K562 (cell line): ENCODE measurements at regions not wholly inside any gene's neighbourhood (a gene's known extent, or its start where the extent isn't known, plus 50 kb on each side); places are given as distances from the start of the nearest gene placed in this dataset.

ENCODE experiments used
- ATAC-seq: fragments of 200-7000 bp; cut with Tn5 transposase; 3 replicates; pipeline ENCODE4 v1.9.1; 2020; ENCODE audit warnings: moderate library complexity
- BruUV-seq: library from RNA; stranded (reverse); fragments of 400-500 nt; replicated peaks from 2 replicates; lab custom pipeline; 2021; lab: Mats Ljungman, UMichigan
- CTCF ChIA-PET: fragments of 300-600 bp; formaldehyde crosslinking; extraction: SDS; loops from one replicate; lab custom pipeline; 2021; ENCODE audit warnings: low intra/inter-chr PET ratio; lab: Yijun Ruan, JAX
- POLR2A ChIA-PET: fragments of 300-600, 350-650 bp; sonication (Branson Sonifier 250); formaldehyde crosslinking; extraction: SDS; loops from one replicate; lab custom pipeline; 2021; ENCODE audit warnings: antibody characterized with exemption, inconsistent platforms; lab: Yijun Ruan, JAX
- DNase-seq, 4 experiments: peaks; one replicate each; pipeline versions ENCODE4 v3.0.0 to v3.0.0-alpha.2; 2011 to 2018; ENCODE audit warnings: low spot score in 3 of 4, mixed read lengths in 3 of 4; ENCODE audit errors: extremely low read depth in 1 of 4
- FAIRE-seq: peaks from 2 replicates; lab custom pipeline; 2011; peaks lifted over from hg19 to GRCh38; lab: Jason Lieb, UNC
- H2AFZ ChIP-seq: 2 replicates; pipeline ENCODE4 v1.6.0; 2011; ENCODE audit warnings: low read depth, low read length, control low read depth, inconsistent platforms
- H3K27ac ChIP-seq: fragments of 200-600 bp; 3 replicates; pipeline ENCODE4 v1.8.0; 2011; ENCODE audit warnings: low read depth, mild to moderate bottlenecking, control low read depth, inconsistent platforms, low read length, moderate library complexity, mixed read lengths; ENCODE audit errors: extremely low read depth
- H3K27me3 ChIP-seq, 2 experiments: fragments of 300-600 bp in 1 of 2; 2 replicates in 1 of 2; 3 replicates in 1 of 2; pipeline versions ENCODE4 v1.6.0 to v1.8.0; 2011; ENCODE audit warnings: inconsistent platforms in 2 of 2, low read length in 2 of 2, mild to moderate bottlenecking in 1 of 2, mixed read lengths in 1 of 2, moderate library complexity in 1 of 2; ENCODE audit not compliant: control insufficient read depth in 2 of 2, insufficient read depth in 2 of 2
- H3K36me3 ChIP-seq: fragments of 300-600 bp; 3 replicates; pipeline ENCODE4 v1.8.0; 2011; ENCODE audit warnings: mild to moderate bottlenecking, low read length, inconsistent platforms; ENCODE audit not compliant: control insufficient read depth, insufficient read depth
- H3K4me1 ChIP-seq, 2 experiments: fragments of 200-600 bp in 1 of 2; replicated peaks in 1 of 2; 2 replicates in 1 of 2; 3 replicates in 1 of 2; pipeline versions ENCODE4 v1.5.1 to v1.8.0; 2011; ENCODE audit warnings: inconsistent platforms in 2 of 2, low read length in 2 of 2, mild to moderate bottlenecking in 1 of 2, mixed read lengths in 1 of 2, moderate library complexity in 1 of 2; ENCODE audit not compliant: control insufficient read depth in 2 of 2, insufficient read depth in 2 of 2
- H3K4me2 ChIP-seq: 2 replicates; pipeline ENCODE4 v1.6.1; 2011; ENCODE audit warnings: low read length, control low read depth, inconsistent platforms, mixed read lengths; ENCODE audit not compliant: insufficient read depth
- H3K4me3 ChIP-seq: fragments of 200-600 bp; sonication (generic), shearing (Covaris generic); 2 replicates; pipeline ENCODE4 v1.5.1; 2016; ENCODE audit warnings: control low read depth, inconsistent platforms
- H3K79me2 ChIP-seq: fragments of 200-600 bp; 3 replicates; pipeline ENCODE4 v1.8.0; 2011; ENCODE audit warnings: low read length, inconsistent platforms; ENCODE audit not compliant: control insufficient read depth, insufficient read depth
- H3K9ac ChIP-seq, 2 experiments: 2 replicates each; pipeline versions ENCODE4 v1.6.0 to v1.6.1; 2011; ENCODE audit warnings: low read depth in 2 of 2, low read length in 2 of 2, control low read depth in 1 of 2, inconsistent platforms in 1 of 2, mild to moderate bottlenecking in 1 of 2, mixed read lengths in 1 of 2; ENCODE audit not compliant: insufficient read depth in 1 of 2
- H3K9me1 ChIP-seq: one replicate; pipeline ENCODE4 v1.6.0; 2011; ENCODE audit warnings: inconsistent platforms, mild to moderate bottlenecking, low read length, moderate library complexity; ENCODE audit not compliant: control insufficient read depth, insufficient read depth
- H3K9me3 ChIP-seq: replicated peaks from 2 replicates; pipeline ENCODE4 v1.5.1; 2011; ENCODE audit warnings: low read depth, low read length, inconsistent platforms; ENCODE audit not compliant: control insufficient read depth, insufficient read depth
- H4K20me1 ChIP-seq: replicated peaks from 2 replicates; pipeline ENCODE4 v1.6.1; 2011; ENCODE audit warnings: low read length, inconsistent platforms, mixed read lengths; ENCODE audit not compliant: control insufficient read depth, insufficient read depth
- CBFA2T3 ChIP-seq: fragments of 450-650 bp; IDR thresholded peaks from 2 replicates; pipeline ENCODE4 v1.6.1; 2017
- KLF13 ChIP-seq: fragments of 450-650 bp; IDR thresholded peaks from 2 replicates; pipeline ENCODE4 v1.6.1; 2016; ENCODE audit warnings: missing genetic modification characterization, low read depth, mild to moderate bottlenecking, missing compliant biosample characterization, moderate library complexity, borderline replicate concordance
- POLR2AphosphoS2 ChIP-seq: IDR thresholded peaks from 2 replicates; pipeline ENCODE4 v1.6.1; 2012; ENCODE audit warnings: low read length, improper control_type of control experiment
- XRCC4 ChIP-seq: IDR thresholded peaks from one replicate; pipeline ENCODE4 v1.6.1; 2011; ENCODE audit not compliant: insufficient read depth, insufficient read length; ENCODE audit errors: extremely low read depth
- ZNF311 ChIP-seq: fragments of 250-450 bp; sonication (Bioruptor Pico); IDR thresholded peaks from 2 replicates; pipeline ENCODE4 v1.4.0; 2020; ENCODE audit warnings: mild to moderate bottlenecking, moderate library complexity
- ZNF583 ChIP-seq: fragments of 250-450 bp; sonication (Bioruptor Pico); IDR thresholded peaks from 2 replicates; pipeline ENCODE4 v1.4.0; 2020
- ZNF655 ChIP-seq: fragments of 250-450 bp; sonication (Bioruptor Pico); IDR thresholded peaks from 2 replicates; pipeline ENCODE4 v1.5.0; 2021
- WGBS: fragments of 100-300 bp; shearing (Covaris generic); methylation state at CpG from one replicate; pipeline ENCODE4 v1.1.6; 2016; ENCODE audit warnings: low coverage, mixed read lengths; ENCODE audit not compliant: insufficient coverage; ENCODE audit errors: missing lambda C conversion rate; 5-methylcytosine and 5-hydroxymethylcytosine counted together
- in situ Hi-C: fragments of 300-500 bp; cut with MboI; formaldehyde crosslinking; loops from 4 replicates; pipeline ENCODE4 v1.15.0; 2018; ENCODE audit warnings: inconsistent platforms, mixed read lengths
- intact Hi-C: fragments of 100-400 bp; cut with micrococcal nuclease; formaldehyde crosslinking; loops from 2 replicates; pipeline ENCODE4 v1.14.2; 2022
- TF ChIP-seq, protein P1 (sequence below): sonication (generic); formaldehyde crosslinking; IDR thresholded peaks from 2 replicates; pipeline ENCODE4 v1.8.1; 2023; ENCODE audit warnings: mild to moderate bottlenecking, missing genetic modification reagents, moderate library complexity

DNA sequence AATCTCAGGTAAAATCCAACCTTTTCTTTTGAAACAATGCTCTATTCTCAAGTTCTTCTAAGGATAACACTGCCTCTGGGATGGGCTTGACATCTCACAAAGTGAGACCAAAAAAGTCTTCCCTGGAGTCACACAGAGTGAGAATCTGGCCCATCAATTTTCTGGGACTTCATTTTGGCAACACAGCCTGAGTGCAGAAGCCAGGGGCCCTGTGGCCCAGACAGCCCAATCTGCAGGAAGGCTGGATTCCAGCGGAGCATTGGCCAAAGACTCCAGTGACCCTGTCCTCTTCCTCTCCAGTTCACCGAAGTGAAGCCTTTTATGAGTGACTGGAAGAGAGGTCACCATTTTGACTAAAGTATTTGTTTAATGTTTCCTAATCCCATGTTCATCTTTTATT is 105.1 kb downstream of the PLK2 start:
- ATAC-seq (no peak), DNase-seq (no peak), FAIRE-seq (no peak)
- Histone ChIP-seq H3K4me3 (no peak overlapping the region), H3K9me1 (no peaks in the 10 kb centered on the region), H3K4me2 (no peak overlapping the region), H3K4me1 (no peaks in the 10 kb centered on the region), H2AFZ (no peak overlapping the region; the same call in 1 of the 2 replicates), H4K20me1 (no peaks in the 10 kb centered on the region), H3K9ac (no peak overlapping the region), H3K36me3 (no peaks in the 10 kb centered on the region), H3K9me3 (no peaks in the 10 kb centered on the region), H3K27ac (no peak overlapping the region), H3K79me2 (no peaks in the 10 kb centered on the region), H3K27me3 (no peaks in the 10 kb centered on the region)
- 3% methylated on average over 2 of the region's 2 CpGs for WGBS
- in situ Hi-C loops, result no loop called here
- TF ChIP-seq, protein P1, sequence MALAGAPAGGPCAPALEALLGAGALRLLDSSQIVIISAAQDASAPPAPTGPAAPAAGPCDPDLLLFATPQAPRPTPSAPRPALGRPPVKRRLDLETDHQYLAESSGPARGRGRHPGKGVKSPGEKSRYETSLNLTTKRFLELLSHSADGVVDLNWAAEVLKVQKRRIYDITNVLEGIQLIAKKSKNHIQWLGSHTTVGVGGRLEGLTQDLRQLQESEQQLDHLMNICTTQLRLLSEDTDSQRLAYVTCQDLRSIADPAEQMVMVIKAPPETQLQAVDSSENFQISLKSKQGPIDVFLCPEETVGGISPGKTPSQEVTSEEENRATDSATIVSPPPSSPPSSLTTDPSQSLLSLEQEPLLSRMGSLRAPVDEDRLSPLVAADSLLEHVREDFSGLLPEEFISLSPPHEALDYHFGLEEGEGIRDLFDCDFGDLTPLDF (CRISPR knock-in tag), result no peak
- TF ChIP-seq ZNF311 (no peak), POLR2AphosphoS2 (no peak), ZNF655 (CRISPR knock-in tag) (no peak), ZNF583 (CRISPR knock-in tag) (no peak), KLF13 (no peak), CBFA2T3 (no peak), XRCC4 (no peak)
- ChIA-PET POLR2A (no interaction called here), CTCF (no interaction called here)
- intact Hi-C loops, result no loop called here
- BruUV-seq, result no TSS peak
